ENCODE measurements at regions not wholly inside any gene's neighbourhood (a gene's known extent, or its start where the extent isn't known, plus 50 kb on each side); places are given as distances from the start of the nearest gene placed in this dataset.
A peak's percentile ranks its signal among the peaks of the same experiment; 100 is the strongest.

- no peak for TF ChIP-seq CTCF (IDR thresholded peaks at IDR 0.05; ENCODE audit: poor library complexity, severe bottlenecking)
- no peak overlapping the region for H3K27ac ChIP-seq (ENCODE audit: poor library complexity, severe bottlenecking)
- no peaks in the 10 kb centered on the region for H3K9me3 ChIP-seq (ENCODE audit: severe bottlenecking)
- DNase-seq (ENCODE audit: low spot score) = no peak
- H3K36me3 ChIP-seq (ENCODE audit: low read depth) = no peaks in the 10 kb centered on the region
- no peak for ATAC-seq (ENCODE audit: low read depth)
- H3K27me3 ChIP-seq (ENCODE audit: insufficient read depth, poor library complexity, severe bottlenecking) = no peaks in the 10 kb centered on the region
- no peaks in the 10 kb centered on the region for H3K4me1 ChIP-seq (ENCODE audit: insufficient read depth, poor library complexity, severe bottlenecking)
- no peak overlapping the region for H3K4me3 ChIP-seq (ENCODE audit: severe bottlenecking)
Measured at GRCh38 chr15:95458721-95459120, 871.8 kb upstream of the NR2F2 start.

- H3K27me3 ChIP-seq (ENCODE audit: insufficient read depth, poor library complexity, severe bottlenecking) = no peaks in the 10 kb centered on the region
Measured at GRCh38 chr15:95459273-95459672, 871.2 kb upstream of the NR2F2 start.

GRCh38 chr15:95464509-95464908 lies 866.0 kb upstream of the NR2F2 start:
- peaks cover 4% of the 10 kb centered on the region for H3K27me3 ChIP-seq (ENCODE audit: insufficient read depth, poor library complexity, severe bottlenecking)
- no peak for TF ChIP-seq CTCF (IDR thresholded peaks at IDR 0.05; ENCODE audit: poor library complexity, severe bottlenecking)
- 0 out of 3 replicates have a peak, but pooled peaks have one; percentile 25 for ATAC-seq (ENCODE audit: low read depth)

More at GRCh38 chr15:95459273-95459672, 871.2 kb upstream of the NR2F2 start:
- H3K36me3 ChIP-seq (ENCODE audit: low read depth) = no peaks in the 10 kb centered on the region
- no peak for TF ChIP-seq CTCF (IDR thresholded peaks at IDR 0.05; ENCODE audit: poor library complexity, severe bottlenecking)
- no peaks in the 10 kb centered on the region for H3K4me1 ChIP-seq (ENCODE audit: insufficient read depth, poor library complexity, severe bottlenecking)
- H3K4me3 ChIP-seq (ENCODE audit: severe bottlenecking) = no peak overlapping the region
- DNase-seq (ENCODE audit: low spot score) = no peak
- ATAC-seq (ENCODE audit: low read depth) = peak; percentile 61; the same call in 2 of the 3 replicates
- H3K27ac ChIP-seq (ENCODE audit: poor library complexity, severe bottlenecking) = no peak overlapping the region
- no peaks in the 10 kb centered on the region for H3K9me3 ChIP-seq (ENCODE audit: severe bottlenecking)

GRCh38 chr15:95468820-95469219 lies 861.7 kb upstream of the NR2F2 start:
- Histone ChIP-seq H3K27me3 (ENCODE audit: insufficient read depth, poor library complexity, severe bottlenecking) (peaks cover 4% of the 10 kb centered on the region), H3K36me3 (ENCODE audit: low read depth) (no peaks in the 10 kb centered on the region), H3K9me3 (ENCODE audit: severe bottlenecking) (no peaks in the 10 kb centered on the region), H3K4me3 (ENCODE audit: severe bottlenecking) (no peak overlapping the region), H3K27ac (ENCODE audit: poor library complexity, severe bottlenecking) (no peak overlapping the region), H3K4me1 (ENCODE audit: insufficient read depth, poor library complexity, severe bottlenecking) (no peaks in the 10 kb centered on the region)
- no peak for TF ChIP-seq CTCF (IDR thresholded peaks at IDR 0.05; ENCODE audit: poor library complexity, severe bottlenecking)
- DNase-seq (ENCODE audit: low spot score) = no peak
- ATAC-seq (ENCODE audit: low read depth) = no peak

More at GRCh38 chr15:95464509-95464908, 866.0 kb upstream of the NR2F2 start:
- no peaks in the 10 kb centered on the region for H3K36me3 ChIP-seq (ENCODE audit: low read depth)
- H3K9me3 ChIP-seq (ENCODE audit: severe bottlenecking) = no peaks in the 10 kb centered on the region
- H3K4me1 ChIP-seq (ENCODE audit: insufficient read depth, poor library complexity, severe bottlenecking) = no peaks in the 10 kb centered on the region
- DNase-seq (ENCODE audit: low spot score) = no peak
- H3K4me3 ChIP-seq (ENCODE audit: severe bottlenecking) = no peak overlapping the region
- H3K27ac ChIP-seq (ENCODE audit: poor library complexity, severe bottlenecking) = no peak overlapping the region

GRCh38 chr15:95469496-95470000 lies 861.0 kb upstream of the NR2F2 start:
- Histone ChIP-seq H3K36me3 (ENCODE audit: low read depth) (no peaks in the 10 kb centered on the region), H3K27ac (ENCODE audit: poor library complexity, severe bottlenecking) (no peak overlapping the region), H3K9me3 (ENCODE audit: severe bottlenecking) (no peaks in the 10 kb centered on the region), H3K27me3 (ENCODE audit: insufficient read depth, poor library complexity, severe bottlenecking) (peaks cover 4% of the 10 kb centered on the region), H3K4me1 (ENCODE audit: insufficient read depth, poor library complexity, severe bottlenecking) (no peaks in the 10 kb centered on the region), H3K4me3 (ENCODE audit: severe bottlenecking) (no peak overlapping the region)
- DNase-seq (ENCODE audit: low spot score) = no peak
- no peak for ATAC-seq (ENCODE audit: low read depth)
- no peak for TF ChIP-seq CTCF (IDR thresholded peaks at IDR 0.05; ENCODE audit: poor library complexity, severe bottlenecking)
